Chondrocyte (in vitro differentiated cells): ENCODE measurements at regions not wholly inside any gene's neighbourhood (a gene's known extent, or its start where the extent isn't known, plus 50 kb on each side); places are given as distances from the start of the nearest gene placed in this dataset.

Experiments used
- DNase-seq: peaks from one replicate; pipeline ENCODE4 v3.0.0; 2021; ENCODE audit warnings: mixed read lengths, low spot score
- H3K27ac Mint-ChIP-seq: one replicate; pipeline ENCODE4 v1.8.0; 2021; ENCODE audit warnings: mild to moderate bottlenecking, moderate library complexity, mixed read lengths; ENCODE audit not compliant: unreplicated experiment
- H3K27me3 Mint-ChIP-seq: 2 replicates; pipeline ENCODE4 v1.8.0; 2021; ENCODE audit warnings: low read depth, mixed read lengths
- H3K36me3 Mint-ChIP-seq: 2 replicates; pipeline ENCODE4 v1.8.0; 2021; ENCODE audit warnings: low read depth, mixed read lengths
- H3K4me1 Mint-ChIP-seq: 2 replicates; pipeline ENCODE4 v1.8.0; 2021; ENCODE audit warnings: low read depth, mild to moderate bottlenecking, mixed read lengths
- H3K4me3 Mint-ChIP-seq: one replicate; pipeline ENCODE4 v1.8.0; 2021; ENCODE audit warnings: mild to moderate bottlenecking, moderate library complexity, mixed read lengths; ENCODE audit not compliant: unreplicated experiment
- H3K9me3 Mint-ChIP-seq: 2 replicates; pipeline ENCODE4 v1.8.0; 2021; ENCODE audit warnings: low read depth, mixed read lengths
- CTCF ChIP-seq: fragments of 200-600 bp; sonication (generic); IDR thresholded peaks from 2 replicates; pipeline ENCODE4 v1.5.0; 2021; ENCODE audit warnings: antibody characterized with exemption, mild to moderate bottlenecking, moderate library complexity

- H3K9me3 Mint-ChIP-seq = peaks cover 6% of the 10 kb centered on the region
- H3K36me3 Mint-ChIP-seq = no peaks in the 10 kb centered on the region
- DNase-seq = no peak
- no peak overlapping the region for H3K27ac Mint-ChIP-seq
- no peak overlapping the region for H3K4me3 Mint-ChIP-seq
- no peaks in the 10 kb centered on the region for H3K4me1 Mint-ChIP-seq
- no peak for TF ChIP-seq CTCF
- H3K27me3 Mint-ChIP-seq = no peaks in the 10 kb centered on the region
These were observed 331.3 kb upstream of the CNTNAP5 start for GRCh38 chr2:123693836-123694235.

GRCh38 chr2:123695426-123695825, 329.7 kb upstream of the CNTNAP5 start:
- H3K9me3 Mint-ChIP-seq = peaks cover 3% of the 10 kb centered on the region
- H3K4me3 Mint-ChIP-seq = no peak overlapping the region
- DNase-seq = no peak
- H3K27ac Mint-ChIP-seq = no peak overlapping the region
- no peaks in the 10 kb centered on the region for H3K4me1 Mint-ChIP-seq
- no peaks in the 10 kb centered on the region for H3K36me3 Mint-ChIP-seq
- H3K27me3 Mint-ChIP-seq = no peaks in the 10 kb centered on the region
- TF ChIP-seq CTCF = no peak

- no peak for DNase-seq
- H3K27me3 Mint-ChIP-seq = no peaks in the 10 kb centered on the region
- no peak overlapping the region for H3K27ac Mint-ChIP-seq
- no peaks in the 10 kb centered on the region for H3K36me3 Mint-ChIP-seq
- H3K4me1 Mint-ChIP-seq = no peaks in the 10 kb centered on the region
- TF ChIP-seq CTCF = no peak
- H3K4me3 Mint-ChIP-seq = no peak overlapping the region
- peaks cover 3% of the 10 kb centered on the region for H3K9me3 Mint-ChIP-seq
These were observed 329.1 kb upstream of the CNTNAP5 start for GRCh38 chr2:123696021-123696420.

- Mint-ChIP-seq H3K27me3 (no peaks in the 10 kb centered on the region), H3K36me3 (no peaks in the 10 kb centered on the region), H3K9me3 (peaks cover under 1% of the 10 kb centered on the region), H3K4me1 (no peaks in the 10 kb centered on the region), H3K27ac (no peak overlapping the region), H3K4me3 (no peak overlapping the region)
- DNase-seq = no peak
- TF ChIP-seq CTCF = no peak
These were observed 328.2 kb upstream of the CNTNAP5 start for GRCh38 chr2:123696799-123697410.

- H3K4me3 Mint-ChIP-seq = no peak overlapping the region
- H3K4me1 Mint-ChIP-seq = no peaks in the 10 kb centered on the region
- H3K27me3 Mint-ChIP-seq = no peaks in the 10 kb centered on the region
- peaks cover 7% of the 10 kb centered on the region for H3K9me3 Mint-ChIP-seq
- DNase-seq = no peak
- no peaks in the 10 kb centered on the region for H3K36me3 Mint-ChIP-seq
- no peak overlapping the region for H3K27ac Mint-ChIP-seq
- no peak for TF ChIP-seq CTCF
These were observed 309.6 kb upstream of the CNTNAP5 start for GRCh38 chr2:123715467-123715982.
